Activated B cell treated with CpG ODN at 0.5 μM for 24 hours (primary cell): ENCODE measurements at regions not wholly inside any gene's neighbourhood (a gene's known extent, or its start where the extent isn't known, plus 50 kb on each side); places are given as distances from the start of the nearest gene placed in this dataset.

Source experiments
- ATAC-seq: fragments of 200-7000 bp; cut with Tn5 transposase; one replicate; pipeline ENCODE4 v1.10.0; 2021; ENCODE audit warnings: low read depth, mild to moderate bottlenecking, moderate library complexity
- CTCF ChIA-PET: fragments of 350-600 bp; sonication (Branson Sonifier 250); formaldehyde crosslinking; loops from one replicate; lab custom pipeline; 2021; ENCODE audit warnings: antibody characterized with exemption; lab: Charles Lee
- POLR2A ChIA-PET: fragments of 350-600 bp; sonication (Branson Sonifier 250); formaldehyde crosslinking; loops from one replicate; lab custom pipeline; 2021; ENCODE audit warnings: antibody characterized with exemption; lab: Charles Lee
- DNase-seq: peaks from one replicate; pipeline ENCODE4 v3.0.0; 2022
- H3K27ac Mint-ChIP-seq: one replicate; pipeline ENCODE4 v1.8.0; 2020; ENCODE audit warnings: mixed read lengths
- H3K27me3 Mint-ChIP-seq: one replicate; pipeline ENCODE4 v1.8.0; 2021; ENCODE audit warnings: mixed read lengths
- H3K36me3 Mint-ChIP-seq: one replicate; pipeline ENCODE4 v1.8.0; 2021; ENCODE audit warnings: low read depth, mixed read lengths
- H3K4me1 Mint-ChIP-seq: one replicate; pipeline ENCODE4 v1.8.0; 2021; ENCODE audit warnings: mixed read lengths
- H3K4me3 Mint-ChIP-seq: one replicate; pipeline ENCODE4 v1.8.0; 2020; ENCODE audit warnings: mild to moderate bottlenecking, mixed read lengths
- H3K9me3 Mint-ChIP-seq: one replicate; pipeline ENCODE4 v1.8.0; 2020; ENCODE audit warnings: mixed read lengths
- intact Hi-C: fragments of 100-400 bp; cut with micrococcal nuclease; formaldehyde crosslinking; loops from one replicate; pipeline ENCODE4 v1.15.1; 2024
- TF ChIP-seq, protein P1 (sequence below): fragments of 200-600 bp; IDR thresholded peaks from one replicate; pipeline ENCODE4 v1.8.0; 2022; ENCODE audit warnings: antibody characterized with exemption, mild to moderate bottlenecking

DNA sequence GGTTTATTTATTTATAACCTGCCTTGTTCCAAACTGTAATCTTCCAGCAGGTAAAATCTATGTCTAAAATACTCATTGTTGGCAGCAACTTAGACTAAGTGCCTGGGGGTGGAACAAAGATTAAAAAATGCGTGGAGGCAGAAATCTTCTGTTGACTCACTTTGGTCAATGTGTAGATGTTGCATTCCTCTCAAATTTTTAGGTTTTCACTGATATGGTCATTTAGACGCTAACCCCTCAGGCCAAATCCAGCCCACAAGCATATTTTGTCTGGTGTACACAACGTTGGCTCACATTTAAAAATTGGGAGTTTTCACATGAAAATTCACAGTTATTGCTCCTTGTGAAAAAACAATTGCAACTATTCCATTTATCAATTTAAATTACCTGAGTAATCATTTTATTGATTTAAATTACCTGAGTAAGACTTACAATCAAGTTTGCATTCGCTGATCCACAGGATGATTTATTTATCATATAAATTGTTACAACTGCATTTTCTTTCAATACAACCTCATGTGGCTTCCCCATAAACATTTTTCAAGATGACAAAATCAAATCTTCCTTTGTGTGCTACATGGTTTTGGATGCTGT, 564.2 kb downstream of the TSN start:
- ChIA-PET POLR2A (no interaction called here), CTCF (no interaction called here)
- no peaks in the 10 kb centered on the region for H3K36me3 Mint-ChIP-seq
- no peaks in the 10 kb centered on the region for H3K27me3 Mint-ChIP-seq
- no peak overlapping the region for H3K4me3 Mint-ChIP-seq
- H3K27ac Mint-ChIP-seq, result no peak overlapping the region
- DNase-seq (no peak), ATAC-seq (no peak)
- H3K4me1 Mint-ChIP-seq, result no peaks in the 10 kb centered on the region
- no peaks in the 10 kb centered on the region for H3K9me3 Mint-ChIP-seq
- TF ChIP-seq, protein P1, sequence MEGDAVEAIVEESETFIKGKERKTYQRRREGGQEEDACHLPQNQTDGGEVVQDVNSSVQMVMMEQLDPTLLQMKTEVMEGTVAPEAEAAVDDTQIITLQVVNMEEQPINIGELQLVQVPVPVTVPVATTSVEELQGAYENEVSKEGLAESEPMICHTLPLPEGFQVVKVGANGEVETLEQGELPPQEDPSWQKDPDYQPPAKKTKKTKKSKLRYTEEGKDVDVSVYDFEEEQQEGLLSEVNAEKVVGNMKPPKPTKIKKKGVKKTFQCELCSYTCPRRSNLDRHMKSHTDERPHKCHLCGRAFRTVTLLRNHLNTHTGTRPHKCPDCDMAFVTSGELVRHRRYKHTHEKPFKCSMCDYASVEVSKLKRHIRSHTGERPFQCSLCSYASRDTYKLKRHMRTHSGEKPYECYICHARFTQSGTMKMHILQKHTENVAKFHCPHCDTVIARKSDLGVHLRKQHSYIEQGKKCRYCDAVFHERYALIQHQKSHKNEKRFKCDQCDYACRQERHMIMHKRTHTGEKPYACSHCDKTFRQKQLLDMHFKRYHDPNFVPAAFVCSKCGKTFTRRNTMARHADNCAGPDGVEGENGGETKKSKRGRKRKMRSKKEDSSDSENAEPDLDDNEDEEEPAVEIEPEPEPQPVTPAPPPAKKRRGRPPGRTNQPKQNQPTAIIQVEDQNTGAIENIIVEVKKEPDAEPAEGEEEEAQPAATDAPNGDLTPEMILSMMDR, result no peak
- intact Hi-C loops, result no loop called here

DNA sequence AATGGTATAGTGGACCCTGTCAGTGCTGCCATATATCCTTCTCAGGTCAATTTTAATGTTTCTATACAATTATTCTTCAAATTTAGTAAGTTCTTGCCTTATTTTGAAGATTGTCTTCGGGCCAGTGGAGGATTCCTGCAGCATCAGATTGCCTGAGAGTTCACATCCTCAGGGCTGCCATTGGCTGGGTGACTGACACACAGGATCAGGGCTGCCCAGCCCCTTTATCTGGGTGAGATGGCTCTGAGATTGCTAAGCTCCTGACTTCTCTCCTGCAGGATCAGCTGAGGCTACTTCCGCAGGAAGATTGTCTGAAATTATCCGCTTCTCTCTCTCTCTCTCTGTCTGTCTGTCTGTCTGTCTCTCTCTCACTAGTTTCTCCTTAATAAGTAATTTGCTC, 567.4 kb downstream of the TSN start:
- Mint-ChIP-seq H3K27ac (no peak overlapping the region), H3K9me3 (no peaks in the 10 kb centered on the region), H3K4me1 (no peaks in the 10 kb centered on the region), H3K36me3 (no peaks in the 10 kb centered on the region), H3K4me3 (no peak overlapping the region), H3K27me3 (no peaks in the 10 kb centered on the region)
- ATAC-seq (no peak), DNase-seq (no peak)
- ChIA-PET POLR2A (no interaction called here), CTCF (no interaction called here)
- intact Hi-C loops, result no loop called here
- TF ChIP-seq, protein P1, result no peak

DNA sequence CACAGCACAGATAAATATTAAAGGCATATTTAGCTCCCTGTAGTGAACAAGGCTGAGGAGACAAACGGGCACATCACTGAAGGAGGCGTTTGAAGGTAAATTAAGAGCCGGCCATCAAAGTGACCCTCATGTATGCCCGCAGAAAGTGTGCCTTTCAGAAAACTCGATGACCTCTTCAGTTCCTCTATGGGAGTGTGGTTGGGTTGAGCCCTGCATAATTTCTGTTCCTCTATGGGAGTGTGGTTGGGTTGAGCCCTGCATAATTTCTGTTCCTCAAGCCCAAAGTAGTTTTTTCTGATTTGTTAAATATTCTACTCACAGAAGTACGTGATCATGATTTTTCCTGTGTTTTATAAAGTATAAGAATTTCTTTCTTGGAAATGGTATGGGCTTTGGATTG, 568.5 kb downstream of the TSN start:
- no peaks in the 10 kb centered on the region for H3K27me3 Mint-ChIP-seq
- intact Hi-C loops, result no loop called here
- DNase-seq, result no peak
- no peaks in the 10 kb centered on the region for H3K36me3 Mint-ChIP-seq
- POLR2A ChIA-PET, result no interaction called here
- no peak overlapping the region for H3K4me3 Mint-ChIP-seq
- no peaks in the 10 kb centered on the region for H3K9me3 Mint-ChIP-seq
- CTCF ChIA-PET, result no interaction called here
- ATAC-seq, result no peak
- TF ChIP-seq, protein P1, result no peak
- no peaks in the 10 kb centered on the region for H3K4me1 Mint-ChIP-seq
- no peak overlapping the region for H3K27ac Mint-ChIP-seq

DNA sequence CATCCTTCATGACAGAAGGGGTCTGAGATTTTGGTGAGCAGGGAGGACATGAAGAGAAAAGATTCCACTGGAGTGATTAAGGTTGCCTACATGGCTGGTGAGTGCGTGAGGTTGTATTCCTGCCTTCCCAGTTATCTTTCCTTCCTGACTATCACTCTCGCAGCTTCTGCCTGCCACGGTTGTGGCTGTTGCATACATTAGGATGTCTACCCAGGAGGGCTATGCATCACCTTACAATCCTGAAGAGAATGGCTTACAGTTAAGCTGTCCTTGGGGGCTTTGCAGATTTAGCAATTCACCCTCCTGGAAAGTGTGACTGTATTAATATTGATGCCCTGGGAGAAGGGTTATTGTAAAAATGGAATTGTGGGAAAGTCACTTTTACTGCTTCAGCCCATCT, 571.0 kb downstream of the TSN start:
- no peak for DNase-seq
- Mint-ChIP-seq H3K27ac (no peak overlapping the region), H3K4me3 (no peak overlapping the region), H3K4me1 (no peaks in the 10 kb centered on the region), H3K9me3 (no peaks in the 10 kb centered on the region), H3K36me3 (no peaks in the 10 kb centered on the region), H3K27me3 (no peaks in the 10 kb centered on the region)
- intact Hi-C loops, result no loop called here
- no peak for ATAC-seq
- ChIA-PET POLR2A (no interaction called here), CTCF (no interaction called here)
- TF ChIP-seq, protein P1, result no peak

DNA sequence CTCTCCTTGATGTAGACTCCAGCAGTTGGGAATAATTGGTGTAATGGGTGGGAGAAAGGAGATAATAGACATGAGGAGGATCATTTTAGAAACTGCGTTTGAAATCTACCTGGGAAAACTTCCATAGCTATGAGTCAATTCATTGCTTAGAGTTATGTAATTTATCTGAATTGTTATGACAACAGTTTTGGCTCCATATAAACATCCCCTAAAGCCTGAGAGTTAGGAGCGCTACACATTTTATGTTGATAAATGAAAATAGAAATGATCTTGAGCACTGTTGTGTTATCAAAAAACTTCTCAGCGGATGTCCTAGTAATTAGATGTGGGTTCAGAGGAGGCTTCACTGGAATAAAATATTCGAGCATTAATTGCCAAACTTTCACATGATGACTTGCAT, 573.4 kb downstream of the TSN start:
- Mint-ChIP-seq H3K4me3 (no peak overlapping the region), H3K27ac (no peak overlapping the region), H3K27me3 (no peaks in the 10 kb centered on the region), H3K9me3 (no peaks in the 10 kb centered on the region), H3K4me1 (no peaks in the 10 kb centered on the region), H3K36me3 (no peaks in the 10 kb centered on the region)
- DNase-seq (no peak), ATAC-seq (no peak)
- intact Hi-C loops, result no loop called here
- ChIA-PET CTCF (no interaction called here), POLR2A (no interaction called here)
- TF ChIP-seq, protein P1, result no peak
